WTC11 (cell line): ENCODE measurements at regions not wholly inside any gene's neighbourhood (a gene's known extent, or its start where the extent isn't known, plus 50 kb on each side); places are given as distances from the start of the nearest gene placed in this dataset.

Source experiments
- CREB1 ChIP-seq: sonication (generic); formaldehyde crosslinking; IDR thresholded peaks from 2 replicates; pipeline ENCODE4 v1.8.0; 2023; ENCODE audit warnings: mild to moderate bottlenecking, missing genetic modification reagents
- CTCF ChIP-seq: fragments of 200-600 bp; IDR thresholded peaks from 2 replicates; pipeline ENCODE4 v1.8.0; 2022; ENCODE audit warnings: antibody characterized with exemption
- SP1 ChIP-seq: sonication (generic); formaldehyde crosslinking; conservative IDR thresholded peaks from 2 replicates; pipeline ENCODE4 v1.8.1; 2022; ENCODE audit warnings: missing genetic modification reagents
- ZSCAN18 ChIP-seq: fragments of 250-450 bp; sonication (Bioruptor Pico); IDR thresholded peaks from 2 replicates; pipeline ENCODE4 v2.1.2; 2022; ENCODE audit warnings: mild to moderate bottlenecking, moderate library complexity

GRCh38 chr6:164034602-164035140 is 620.2 kb downstream of the QKI start:
- TF ChIP-seq CREB1 (CRISPR knock-in tag) (no peak), SP1 (CRISPR knock-in tag) (no peak), CTCF (no peak), ZSCAN18 (CRISPR knock-in tag) (no peak)
